Smooth muscle cell (in vitro differentiated cells): ENCODE measurements at regions not wholly inside any gene's neighbourhood (a gene's known extent, or its start where the extent isn't known, plus 50 kb on each side); places are given as distances from the start of the nearest gene placed in this dataset.

Experiments used
- DNase-seq: peaks from one replicate; lab custom pipeline; 2025; ENCODE audit not compliant: unreplicated experiment; lab: John Stamatoyannopoulos, UW
- H2AFZ ChIP-seq: fragments of 200-600 bp; sonication (generic); 2 replicates; pipeline ENCODE4 v1.6.0; 2016; ENCODE audit warnings: antibody characterized with exemption, low read depth, mild to moderate bottlenecking
- H3F3A ChIP-seq: fragments of 200-600 bp; sonication (generic); 2 replicates; pipeline ENCODE4 v1.6.0; 2017; ENCODE audit warnings: antibody characterized with exemption, low read depth
- H3K27ac ChIP-seq: fragments of 200-600 bp; sonication (generic); 2 replicates; pipeline ENCODE4 v1.5.1; 2016; ENCODE audit warnings: low read depth, mild to moderate bottlenecking
- H3K27me3 ChIP-seq: fragments of 200-600 bp; sonication (generic); 2 replicates; pipeline ENCODE4 v1.6.1; 2016; ENCODE audit warnings: low read depth, mild to moderate bottlenecking
- H3K36me3 ChIP-seq: fragments of 200-600 bp; sonication (generic); 2 replicates; pipeline ENCODE4 v1.5.1; 2016; ENCODE audit warnings: low read depth
- H3K4me1 ChIP-seq: fragments of 200-600 bp; sonication (generic); 2 replicates; pipeline ENCODE4 v1.5.1; 2016; ENCODE audit warnings: low read depth
- H3K4me2 ChIP-seq: fragments of 200-600 bp; sonication (generic); 2 replicates; pipeline ENCODE4 v1.6.0; 2016; ENCODE audit warnings: mild to moderate bottlenecking
- H3K4me3 ChIP-seq: fragments of 200-600 bp; sonication (generic); 2 replicates; pipeline ENCODE4 v1.5.1; 2016; ENCODE audit warnings: mild to moderate bottlenecking
- H3K79me2 ChIP-seq: fragments of 200-600 bp; sonication (generic); 2 replicates; pipeline ENCODE4 v1.6.0; 2016; ENCODE audit warnings: low read depth, mild to moderate bottlenecking
- H3K9ac ChIP-seq: fragments of 200-600 bp; sonication (generic); 2 replicates; pipeline ENCODE4 v1.6.0; 2016; ENCODE audit warnings: low read depth
- H3K9me3 ChIP-seq: fragments of 200-600 bp; sonication (generic); replicated peaks from 2 replicates; pipeline ENCODE4 v1.5.1; 2016; ENCODE audit warnings: low read depth
- H4K20me1 ChIP-seq: fragments of 200-600 bp; sonication (generic); 2 replicates; pipeline ENCODE4 v1.6.0; 2016; ENCODE audit warnings: low read depth
- WGBS: methylation state at CpG from one replicate; pipeline ENCODE4 v1.1.7; 2016; ENCODE audit warnings: low lambda C conversion rate; 5-methylcytosine and 5-hydroxymethylcytosine counted together
- TF ChIP-seq, protein P1 (sequence below): fragments of 200-600 bp; sonication (generic); IDR thresholded peaks from 2 replicates; pipeline ENCODE4 v1.5.1; 2017; ENCODE audit warnings: borderline replicate concordance, mild to moderate bottlenecking, antibody characterized with exemption; ENCODE audit not compliant: insufficient read depth, poor library complexity, severe bottlenecking

DNA sequence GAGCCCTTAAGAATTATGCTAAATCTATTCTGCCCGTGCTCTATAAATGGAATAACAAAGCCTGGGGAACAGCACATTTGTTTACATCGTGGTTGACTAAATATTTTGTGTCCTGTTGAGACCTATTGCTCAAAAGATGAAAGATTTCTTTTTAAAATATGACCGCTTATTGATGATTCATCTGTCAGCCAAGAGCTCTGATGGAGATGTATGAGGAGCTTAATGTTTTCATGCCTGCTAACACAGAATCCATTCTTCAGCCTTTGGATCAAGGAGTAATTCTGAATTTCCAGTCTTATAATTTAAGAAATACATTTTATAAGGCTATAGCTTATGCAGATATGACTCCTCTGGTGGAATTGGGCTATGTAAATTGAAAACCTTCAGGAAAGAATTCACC is 271.3 kb upstream of the FAT4 start:
- Histone ChIP-seq H3K27me3 (no peaks in the 10 kb centered on the region), H3K9ac (no peak overlapping the region), H3K79me2 (no peaks in the 10 kb centered on the region), H3F3A (no peaks in the 10 kb centered on the region), H3K4me3 (no peak overlapping the region), H3K36me3 (no peaks in the 10 kb centered on the region), H3K27ac (peak overlapping the region; percentile 94), H3K9me3 (no peaks in the 10 kb centered on the region), H2AFZ (no peak overlapping the region), H3K4me1 (no peaks in the 10 kb centered on the region), H3K4me2 (no peak overlapping the region), H4K20me1 (no peaks in the 10 kb centered on the region)
- TF ChIP-seq, protein P1, sequence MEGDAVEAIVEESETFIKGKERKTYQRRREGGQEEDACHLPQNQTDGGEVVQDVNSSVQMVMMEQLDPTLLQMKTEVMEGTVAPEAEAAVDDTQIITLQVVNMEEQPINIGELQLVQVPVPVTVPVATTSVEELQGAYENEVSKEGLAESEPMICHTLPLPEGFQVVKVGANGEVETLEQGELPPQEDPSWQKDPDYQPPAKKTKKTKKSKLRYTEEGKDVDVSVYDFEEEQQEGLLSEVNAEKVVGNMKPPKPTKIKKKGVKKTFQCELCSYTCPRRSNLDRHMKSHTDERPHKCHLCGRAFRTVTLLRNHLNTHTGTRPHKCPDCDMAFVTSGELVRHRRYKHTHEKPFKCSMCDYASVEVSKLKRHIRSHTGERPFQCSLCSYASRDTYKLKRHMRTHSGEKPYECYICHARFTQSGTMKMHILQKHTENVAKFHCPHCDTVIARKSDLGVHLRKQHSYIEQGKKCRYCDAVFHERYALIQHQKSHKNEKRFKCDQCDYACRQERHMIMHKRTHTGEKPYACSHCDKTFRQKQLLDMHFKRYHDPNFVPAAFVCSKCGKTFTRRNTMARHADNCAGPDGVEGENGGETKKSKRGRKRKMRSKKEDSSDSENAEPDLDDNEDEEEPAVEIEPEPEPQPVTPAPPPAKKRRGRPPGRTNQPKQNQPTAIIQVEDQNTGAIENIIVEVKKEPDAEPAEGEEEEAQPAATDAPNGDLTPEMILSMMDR = no peak
- DNase-seq = no peak
- 76% methylated on average over 3 of the region's 3 CpGs for WGBS

DNA sequence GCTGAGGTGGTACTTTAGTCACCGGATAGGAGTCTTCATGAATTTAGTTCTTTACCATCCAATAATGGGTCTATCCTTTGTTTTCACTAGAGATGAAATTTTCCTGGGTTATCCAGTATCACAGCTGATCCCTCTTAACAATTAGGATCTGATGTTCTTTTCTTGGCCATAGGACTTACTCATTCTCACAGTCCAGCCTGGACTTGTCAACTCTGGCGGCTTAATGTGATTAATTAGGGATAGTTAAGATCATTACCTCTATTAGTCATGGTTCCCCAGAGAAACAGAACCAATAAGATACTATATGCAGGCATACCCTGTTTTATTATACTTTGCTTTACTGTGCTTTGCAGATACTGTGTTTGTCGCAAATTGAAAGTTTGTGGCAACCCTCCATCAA is 272.7 kb upstream of the FAT4 start:
- TF ChIP-seq, protein P1 = no peak
- Histone ChIP-seq H3K27me3 (no peaks in the 10 kb centered on the region), H3K9me3 (no peaks in the 10 kb centered on the region), H3K4me2 (no peak overlapping the region), H3K36me3 (no peaks in the 10 kb centered on the region), H2AFZ (no peak overlapping the region), H3K4me3 (no peak overlapping the region), H3K9ac (peak overlapping the region; percentile 80), H4K20me1 (no peaks in the 10 kb centered on the region), H3K4me1 (no peaks in the 10 kb centered on the region), H3F3A (no peaks in the 10 kb centered on the region), H3K27ac (peak overlapping the region; percentile 94), H3K79me2 (no peaks in the 10 kb centered on the region)
- 73% methylated on average over 3 of the region's 3 CpGs for WGBS
- DNase-seq = no peak

DNA sequence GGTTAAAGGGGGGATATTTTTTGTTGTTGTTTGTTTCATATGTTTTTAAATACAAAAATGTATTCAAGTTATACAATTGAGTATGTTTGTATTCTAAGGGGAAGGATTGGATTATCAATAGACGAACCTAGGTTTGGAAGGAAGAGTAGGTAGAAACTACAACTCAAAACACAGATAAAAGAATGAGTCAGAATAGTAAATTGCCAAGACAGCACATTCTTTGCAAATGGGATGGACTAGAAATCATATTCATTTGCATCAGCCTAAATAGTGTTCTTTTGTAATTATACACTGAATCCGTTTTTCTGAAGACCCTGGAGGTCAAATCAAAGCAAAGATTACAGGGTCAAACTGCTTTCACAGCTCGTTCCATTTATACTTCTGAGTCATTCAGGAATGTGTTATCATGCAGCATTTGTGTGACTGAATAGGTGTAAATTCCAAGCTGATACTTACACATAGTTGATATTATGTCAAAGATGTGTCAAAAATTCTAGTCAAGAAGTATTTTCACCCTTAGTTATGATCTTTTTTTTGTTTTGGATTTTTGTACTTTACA is 273.3 kb upstream of the FAT4 start:
- Histone ChIP-seq H3K79me2 (no peaks in the 10 kb centered on the region), H3K9me3 (no peaks in the 10 kb centered on the region), H3K36me3 (no peaks in the 10 kb centered on the region), H3K4me2 (no peak overlapping the region), H3K27me3 (no peaks in the 10 kb centered on the region), H3K9ac (peak overlapping the region; percentile 80), H2AFZ (no peak overlapping the region), H3F3A (no peaks in the 10 kb centered on the region), H3K4me1 (no peaks in the 10 kb centered on the region), H3K27ac (peak overlapping the region; percentile 94), H3K4me3 (no peak overlapping the region), H4K20me1 (no peaks in the 10 kb centered on the region)
- TF ChIP-seq, protein P1 = no peak
- no peak for DNase-seq
- WGBS = 32% methylated on average over 3 of the region's 3 CpGs

DNA sequence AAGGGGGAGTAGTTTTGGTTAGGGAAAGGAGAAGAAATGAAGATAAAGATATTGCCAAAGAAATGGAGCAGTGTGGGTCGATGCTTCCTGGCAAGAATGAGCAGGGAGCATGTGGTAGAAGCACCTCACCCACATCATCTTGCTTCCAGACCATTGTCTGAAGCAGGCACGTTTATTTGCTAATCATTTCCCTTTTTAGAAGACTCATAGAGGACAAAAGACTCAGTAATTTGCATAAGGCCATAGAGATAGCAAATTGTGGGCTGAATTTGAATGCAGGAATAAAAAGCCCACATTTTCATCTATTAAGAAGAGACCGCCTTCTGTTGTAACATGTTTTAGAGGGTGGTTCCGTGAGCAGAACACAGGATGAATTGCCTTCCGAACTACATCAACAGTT is 275.2 kb upstream of the FAT4 start:
- Histone ChIP-seq H3K9ac (no peak overlapping the region), H3K79me2 (no peaks in the 10 kb centered on the region), H4K20me1 (no peaks in the 10 kb centered on the region), H3K4me1 (no peaks in the 10 kb centered on the region), H3K36me3 (peaks cover under 1% of the 10 kb centered on the region), H3K27me3 (no peaks in the 10 kb centered on the region), H3K9me3 (no peaks in the 10 kb centered on the region), H3K4me2 (no peak overlapping the region), H3F3A (no peaks in the 10 kb centered on the region), H3K27ac (peak overlapping the region; percentile 94), H3K4me3 (no peak overlapping the region), H2AFZ (no peak overlapping the region)
- no peak for DNase-seq
- TF ChIP-seq, protein P1 = no peak
- 84% methylated on average over 5 of the region's 5 CpGs for WGBS
